ENCODE measurements at regions not wholly inside any gene's neighbourhood (a gene's known extent, or its start where the extent isn't known, plus 50 kb on each side); places are given as distances from the start of the nearest gene placed in this dataset. TPM values are rescaled to one million over a fixed set of nuclear protein-coding genes. Genes with fewer than 3 reads are reported as not detected.

GRCh38 chr18:66662632-66663031 lies 58.7 kb upstream of the CDH19 start:
- Histone ChIP-seq H3K27me3 (ENCODE audit: insufficient read depth, poor library complexity, severe bottlenecking) (no peaks in the 10 kb centered on the region), H3K27ac (replicated peaks) (no peak overlapping the region), H3K4me3 (replicated peaks; ENCODE audit: insufficient read depth, low read length) (no peak overlapping the region)
- no peak for DNase-seq (ENCODE audit: low read depth in 1 of 2, low spot score in 1 of 2)
- TF ChIP-seq, protein P1, sequence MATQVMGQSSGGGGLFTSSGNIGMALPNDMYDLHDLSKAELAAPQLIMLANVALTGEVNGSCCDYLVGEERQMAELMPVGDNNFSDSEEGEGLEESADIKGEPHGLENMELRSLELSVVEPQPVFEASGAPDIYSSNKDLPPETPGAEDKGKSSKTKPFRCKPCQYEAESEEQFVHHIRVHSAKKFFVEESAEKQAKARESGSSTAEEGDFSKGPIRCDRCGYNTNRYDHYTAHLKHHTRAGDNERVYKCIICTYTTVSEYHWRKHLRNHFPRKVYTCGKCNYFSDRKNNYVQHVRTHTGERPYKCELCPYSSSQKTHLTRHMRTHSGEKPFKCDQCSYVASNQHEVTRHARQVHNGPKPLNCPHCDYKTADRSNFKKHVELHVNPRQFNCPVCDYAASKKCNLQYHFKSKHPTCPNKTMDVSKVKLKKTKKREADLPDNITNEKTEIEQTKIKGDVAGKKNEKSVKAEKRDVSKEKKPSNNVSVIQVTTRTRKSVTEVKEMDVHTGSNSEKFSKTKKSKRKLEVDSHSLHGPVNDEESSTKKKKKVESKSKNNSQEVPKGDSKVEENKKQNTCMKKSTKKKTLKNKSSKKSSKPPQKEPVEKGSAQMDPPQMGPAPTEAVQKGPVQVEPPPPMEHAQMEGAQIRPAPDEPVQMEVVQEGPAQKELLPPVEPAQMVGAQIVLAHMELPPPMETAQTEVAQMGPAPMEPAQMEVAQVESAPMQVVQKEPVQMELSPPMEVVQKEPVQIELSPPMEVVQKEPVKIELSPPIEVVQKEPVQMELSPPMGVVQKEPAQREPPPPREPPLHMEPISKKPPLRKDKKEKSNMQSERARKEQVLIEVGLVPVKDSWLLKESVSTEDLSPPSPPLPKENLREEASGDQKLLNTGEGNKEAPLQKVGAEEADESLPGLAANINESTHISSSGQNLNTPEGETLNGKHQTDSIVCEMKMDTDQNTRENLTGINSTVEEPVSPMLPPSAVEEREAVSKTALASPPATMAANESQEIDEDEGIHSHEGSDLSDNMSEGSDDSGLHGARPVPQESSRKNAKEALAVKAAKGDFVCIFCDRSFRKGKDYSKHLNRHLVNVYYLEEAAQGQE (IDR thresholded peaks at IDR 0.05; ENCODE audit: insufficient replicate concordance, low read depth) = no peak
- no peak for TF ChIP-seq POLR2AphosphoS5 (IDR thresholded peaks at IDR 0.05; ENCODE audit: low read depth)
- TF ChIP-seq, protein P2, sequence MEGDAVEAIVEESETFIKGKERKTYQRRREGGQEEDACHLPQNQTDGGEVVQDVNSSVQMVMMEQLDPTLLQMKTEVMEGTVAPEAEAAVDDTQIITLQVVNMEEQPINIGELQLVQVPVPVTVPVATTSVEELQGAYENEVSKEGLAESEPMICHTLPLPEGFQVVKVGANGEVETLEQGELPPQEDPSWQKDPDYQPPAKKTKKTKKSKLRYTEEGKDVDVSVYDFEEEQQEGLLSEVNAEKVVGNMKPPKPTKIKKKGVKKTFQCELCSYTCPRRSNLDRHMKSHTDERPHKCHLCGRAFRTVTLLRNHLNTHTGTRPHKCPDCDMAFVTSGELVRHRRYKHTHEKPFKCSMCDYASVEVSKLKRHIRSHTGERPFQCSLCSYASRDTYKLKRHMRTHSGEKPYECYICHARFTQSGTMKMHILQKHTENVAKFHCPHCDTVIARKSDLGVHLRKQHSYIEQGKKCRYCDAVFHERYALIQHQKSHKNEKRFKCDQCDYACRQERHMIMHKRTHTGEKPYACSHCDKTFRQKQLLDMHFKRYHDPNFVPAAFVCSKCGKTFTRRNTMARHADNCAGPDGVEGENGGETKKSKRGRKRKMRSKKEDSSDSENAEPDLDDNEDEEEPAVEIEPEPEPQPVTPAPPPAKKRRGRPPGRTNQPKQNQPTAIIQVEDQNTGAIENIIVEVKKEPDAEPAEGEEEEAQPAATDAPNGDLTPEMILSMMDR (IDR thresholded peaks at IDR 0.05; ENCODE audit: insufficient read depth, low read length) = no peak
- TF ChIP-seq GABPA (IDR thresholded peaks at IDR 0.05; ENCODE audit: low read depth) = no peak
- TF ChIP-seq SPI1 (IDR thresholded peaks at IDR 0.05; ENCODE audit: borderline replicate concordance, low read depth) = no peak

DNA sequence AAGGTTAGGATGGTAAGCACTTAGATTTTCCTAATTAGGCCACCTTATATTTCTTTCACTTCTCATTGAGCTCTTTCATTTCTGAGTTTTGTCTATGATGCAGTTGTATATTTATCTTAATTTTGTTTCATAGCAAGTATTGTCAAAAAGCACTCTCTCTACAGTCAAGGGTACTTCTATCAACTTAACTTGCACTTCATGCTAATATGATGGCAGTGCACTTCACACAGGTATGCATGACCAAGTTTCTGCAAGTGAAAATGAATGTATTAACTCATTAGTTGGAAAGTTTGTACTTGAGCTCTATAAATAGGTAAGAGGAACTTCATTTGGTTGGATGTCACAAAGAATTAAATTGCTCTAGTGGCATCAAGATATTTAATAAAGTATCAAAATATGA lies 51.5 kb upstream of the CDH19 start:
- TF ChIP-seq SPI1 (IDR thresholded peaks at IDR 0.05; ENCODE audit: borderline replicate concordance, low read depth) (no peak), GABPA (IDR thresholded peaks at IDR 0.05; ENCODE audit: low read depth) (no peak), POLR2AphosphoS5 (IDR thresholded peaks at IDR 0.05; ENCODE audit: low read depth) (no peak)
- TF ChIP-seq, protein P1 (IDR thresholded peaks at IDR 0.05; ENCODE audit: insufficient replicate concordance, low read depth) = no peak
- TF ChIP-seq, protein P2 (IDR thresholded peaks at IDR 0.05; ENCODE audit: insufficient read depth, low read length) = no peak
- no peaks in the 10 kb centered on the region for H3K27me3 ChIP-seq (ENCODE audit: insufficient read depth, poor library complexity, severe bottlenecking)
- no peak for DNase-seq (ENCODE audit: low read depth in 1 of 2, low spot score in 1 of 2)

More for the DNA sequence above, 51.5 kb upstream of the CDH19 start:
- H3K4me3 ChIP-seq (replicated peaks; ENCODE audit: insufficient read depth, low read length) = no peak overlapping the region
- no peak overlapping the region for H3K27ac ChIP-seq (replicated peaks)

Small RNA genes lying in the stretch of these regions (microRNA-seq; reads per million reads assigned to microRNA genes)
- gene MIR5011 = not detected
